ENCODE measurements at regions not wholly inside any gene's neighbourhood (a gene's known extent, or its start where the extent isn't known, plus 50 kb on each side); places are given as distances from the start of the nearest gene placed in this dataset.

- TF ChIP-seq POLR2A (IDR thresholded peaks at IDR 0.05) (no peak), CTCF (IDR thresholded peaks at IDR 0.05) (no peak)
Observed at GRCh38 chr2:104452558-104452957, 401.4 kb upstream of the POU3F3 start.

Measured in Peyer's patch (tissue), 4 donors.